HepG2 (cell line): ENCODE measurements at regions not wholly inside any gene's neighbourhood (a gene's known extent, or its start where the extent isn't known, plus 50 kb on each side); places are given as distances from the start of the nearest gene placed in this dataset.

Experiments used
- BRF2 ChIP-seq: sonication (generic); formaldehyde crosslinking; IDR thresholded peaks from 2 replicates; pipeline ENCODE4 v1.8.1; 2022; ENCODE audit warnings: mild to moderate bottlenecking, missing genetic modification reagents
- CTCF ChIP-seq: sonication (generic); formaldehyde crosslinking; IDR thresholded peaks from 2 replicates; pipeline ENCODE4 v1.5.0; 2020; ENCODE audit warnings: mild to moderate bottlenecking, missing genetic modification reagents, moderate library complexity
- FOXJ3 ChIP-seq: sonication (generic); formaldehyde crosslinking; IDR thresholded peaks from 2 replicates; pipeline ENCODE4 v1.4.0; 2020; ENCODE audit warnings: missing genetic modification reagents, mild to moderate bottlenecking, borderline replicate concordance
- NFKB2 ChIP-seq: sonication (generic); formaldehyde crosslinking; IDR thresholded peaks from 2 replicates; pipeline ENCODE4 v1.4.0; 2020; ENCODE audit warnings: missing genetic modification reagents, borderline replicate concordance
- NR3C1 ChIP-seq: sonication (generic); formaldehyde crosslinking; IDR thresholded peaks from 2 replicates; pipeline ENCODE4 v1.4.0; 2020; ENCODE audit warnings: missing genetic modification reagents
- POLR2A ChIP-seq, 2 experiments: IDR thresholded peaks; 2 replicates each; pipeline ENCODE4 v1.6.1; 2011; ENCODE audit warnings: low read depth in 2 of 2, low read length in 2 of 2, mild to moderate bottlenecking in 1 of 2, moderate library complexity in 1 of 2; ENCODE audit not compliant: insufficient read depth in 1 of 2
- TF ChIP-seq, protein P1 (sequence below): sonication (generic); formaldehyde crosslinking; IDR thresholded peaks from 2 replicates; pipeline ENCODE4 v1.4.0; 2020; ENCODE audit warnings: mild to moderate bottlenecking, missing genetic modification reagents

- no peak for TF ChIP-seq BRF2 (CRISPR knock-in tag)
- TF ChIP-seq NR3C1, result no peak
- no peak for TF ChIP-seq POLR2A (IDR thresholded peaks at IDR 0.05; ENCODE audit: insufficient read depth in 1 of 2, low read depth in 2 of 2, low read length in 2 of 2)
- TF ChIP-seq, protein P1, sequence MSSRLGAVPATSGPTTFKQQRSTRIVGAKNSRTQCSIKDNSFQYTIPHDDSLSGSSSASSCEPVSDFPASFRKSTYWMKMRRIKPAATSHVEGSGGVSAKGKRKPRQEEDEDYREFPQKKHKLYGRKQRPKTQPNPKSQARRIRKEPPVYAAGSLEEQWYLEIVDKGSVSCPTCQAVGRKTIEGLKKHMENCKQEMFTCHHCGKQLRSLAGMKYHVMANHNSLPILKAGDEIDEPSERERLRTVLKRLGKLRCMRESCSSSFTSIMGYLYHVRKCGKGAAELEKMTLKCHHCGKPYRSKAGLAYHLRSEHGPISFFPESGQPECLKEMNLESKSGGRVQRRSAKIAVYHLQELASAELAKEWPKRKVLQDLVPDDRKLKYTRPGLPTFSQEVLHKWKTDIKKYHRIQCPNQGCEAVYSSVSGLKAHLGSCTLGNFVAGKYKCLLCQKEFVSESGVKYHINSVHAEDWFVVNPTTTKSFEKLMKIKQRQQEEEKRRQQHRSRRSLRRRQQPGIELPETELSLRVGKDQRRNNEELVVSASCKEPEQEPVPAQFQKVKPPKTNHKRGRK, result no peak
- no peak for TF ChIP-seq CTCF (CRISPR knock-in tag)
- no peak for TF ChIP-seq NFKB2 (CRISPR knock-in tag)
- no peak for TF ChIP-seq FOXJ3 (CRISPR knock-in tag)
Observed at GRCh38 chr5:172548311-172548731, 92.7 kb upstream of the NEURL1B start.
